ENCODE measurements at regions not wholly inside any gene's neighbourhood (a gene's known extent, or its start where the extent isn't known, plus 50 kb on each side); places are given as distances from the start of the nearest gene placed in this dataset.

- H2AFZ ChIP-seq (ENCODE audit: low read depth, low read length, severe bottlenecking) = no peak overlapping the region
- no peaks in the 10 kb centered on the region for H3K79me2 ChIP-seq (ENCODE audit: insufficient read depth, low read length)
- H4K20me1 ChIP-seq (ENCODE audit: low read depth, low read length) = no peaks in the 10 kb centered on the region
- no peaks in the 10 kb centered on the region for H3K9me2 ChIP-seq (replicated peaks; ENCODE audit: insufficient read depth, low read length)
- no peak overlapping the region for H3K27ac ChIP-seq (ENCODE audit: low read depth, low read length)
- H3K36me3 ChIP-seq (ENCODE audit: low read length) = no peaks in the 10 kb centered on the region
- no peaks in the 10 kb centered on the region for H3K27me3 ChIP-seq (ENCODE audit: low read length)
- no peak overlapping the region for H3K4me3 ChIP-seq (ENCODE audit: insufficient read depth, low read length, poor library complexity, severe bottlenecking)
- TF ChIP-seq EZH2phosphoT487 (conservative IDR thresholded peaks at IDR 0.05; ENCODE audit: low read length) = no peak
- no peak for TF ChIP-seq CTCF (IDR thresholded peaks at IDR 0.05; ENCODE audit: insufficient read depth, low read length, poor library complexity, severe bottlenecking)
- H3K9ac ChIP-seq (ENCODE audit: low read length) = no peak overlapping the region
- no peak overlapping the region for H3K4me2 ChIP-seq (ENCODE audit: low read depth, low read length, poor library complexity, severe bottlenecking)
- no peaks in the 10 kb centered on the region for H3F3A ChIP-seq (ENCODE audit: insufficient read depth)
- no peaks in the 10 kb centered on the region for H3K9me3 ChIP-seq (ENCODE audit: insufficient read depth, low read length)
Observed at GRCh38 chr10:90458054-90458453, 399.8 kb downstream of the HTR7 start.

- TF ChIP-seq CTCF (IDR thresholded peaks at IDR 0.05; ENCODE audit: insufficient read depth, low read length, poor library complexity, severe bottlenecking) = no peak
- no peak for TF ChIP-seq EZH2phosphoT487 (conservative IDR thresholded peaks at IDR 0.05; ENCODE audit: low read length)
- Histone ChIP-seq H2AFZ (ENCODE audit: low read depth, low read length, severe bottlenecking) (no peak overlapping the region), H3K27ac (ENCODE audit: low read depth, low read length) (no peak overlapping the region)
Observed at GRCh38 chr10:90458571-90458970, 399.3 kb downstream of the HTR7 start.

GRCh38 chr10:90461437-90462155, 396.2 kb downstream of the HTR7 start:
- Histone ChIP-seq H3K4me2 (ENCODE audit: low read depth, low read length, poor library complexity, severe bottlenecking) (no peak overlapping the region), H3K9me3 (ENCODE audit: insufficient read depth, low read length) (no peaks in the 10 kb centered on the region), H4K20me1 (ENCODE audit: low read depth, low read length) (no peaks in the 10 kb centered on the region), H3F3A (ENCODE audit: insufficient read depth) (no peaks in the 10 kb centered on the region), H3K27ac (ENCODE audit: low read depth, low read length) (no peak overlapping the region), H3K27me3 (ENCODE audit: low read length) (no peaks in the 10 kb centered on the region), H3K79me2 (ENCODE audit: insufficient read depth, low read length) (no peaks in the 10 kb centered on the region), H3K36me3 (ENCODE audit: low read length) (no peaks in the 10 kb centered on the region), H2AFZ (ENCODE audit: low read depth, low read length, severe bottlenecking) (no peak overlapping the region), H3K9me2 (replicated peaks; ENCODE audit: insufficient read depth, low read length) (no peaks in the 10 kb centered on the region), H3K9ac (ENCODE audit: low read length) (no peak overlapping the region), H3K4me3 (ENCODE audit: insufficient read depth, low read length, poor library complexity, severe bottlenecking) (no peak overlapping the region)
- no peak for TF ChIP-seq EZH2phosphoT487 (conservative IDR thresholded peaks at IDR 0.05; ENCODE audit: low read length)
- TF ChIP-seq CTCF (IDR thresholded peaks at IDR 0.05; ENCODE audit: insufficient read depth, low read length, poor library complexity, severe bottlenecking) = no peak

More at GRCh38 chr10:90458571-90458970, 399.3 kb downstream of the HTR7 start:
- Histone ChIP-seq H3K9ac (ENCODE audit: low read length) (no peak overlapping the region), H3K9me3 (ENCODE audit: insufficient read depth, low read length) (no peaks in the 10 kb centered on the region), H3K4me2 (ENCODE audit: low read depth, low read length, poor library complexity, severe bottlenecking) (no peak overlapping the region), H3K36me3 (ENCODE audit: low read length) (no peaks in the 10 kb centered on the region), H3K79me2 (ENCODE audit: insufficient read depth, low read length) (no peaks in the 10 kb centered on the region), H3F3A (ENCODE audit: insufficient read depth) (no peaks in the 10 kb centered on the region), H3K9me2 (replicated peaks; ENCODE audit: insufficient read depth, low read length) (no peaks in the 10 kb centered on the region), H3K27me3 (ENCODE audit: low read length) (no peaks in the 10 kb centered on the region), H3K4me3 (ENCODE audit: insufficient read depth, low read length, poor library complexity, severe bottlenecking) (no peak overlapping the region), H4K20me1 (ENCODE audit: low read depth, low read length) (no peaks in the 10 kb centered on the region)

Data from SU-DHL-6 (cell line).